OCI-LY7 (cell line): ENCODE measurements at regions not wholly inside any gene's neighbourhood (a gene's known extent, or its start where the extent isn't known, plus 50 kb on each side); places are given as distances from the start of the nearest gene placed in this dataset.

ENCODE experiments used
- BruUV-seq: library from RNA; stranded (reverse); fragments of 400-500 nt; replicated peaks from 2 replicates; lab custom pipeline; 2021; lab: Mats Ljungman, UMichigan
- CTCF ChIA-PET: fragments of 300-600 bp; sonication (Branson Sonifier 250); formaldehyde crosslinking; loops from one replicate; lab custom pipeline; 2022; ENCODE audit warnings: antibody characterized with exemption; ENCODE audit not compliant: unreplicated experiment; lab: Charles Lee
- POLR2A ChIA-PET: fragments of 300-600 bp; sonication (Branson Sonifier 250); formaldehyde crosslinking; loops from one replicate; lab custom pipeline; 2022; ENCODE audit warnings: antibody characterized with exemption; lab: Charles Lee
- DNase-seq: peaks from one replicate; pipeline ENCODE4 v3.0.0-alpha.2; 2015; ENCODE audit warnings: low spot score
- H2AFZ ChIP-seq: fragments of 200-600 bp; sonication (generic), shearing (Covaris generic); 2 replicates; pipeline ENCODE4 v1.6.1; 2014; ENCODE audit warnings: mild to moderate bottlenecking, antibody characterized with exemption, low read length, moderate library complexity
- H3K27ac ChIP-seq: fragments of 200-600 bp; sonication (generic); 2 replicates; pipeline ENCODE4 v1.5.1; 2014; ENCODE audit warnings: mixed run types, low read depth, mild to moderate bottlenecking, moderate library complexity, low read length, inconsistent platforms; ENCODE audit not compliant: poor library complexity, severe bottlenecking
- H3K36me3 ChIP-seq: fragments of 200-600 bp; sonication (generic); 2 replicates; pipeline ENCODE4 v1.6.1; 2014; ENCODE audit warnings: mild to moderate bottlenecking, antibody characterized with exemption, low read length, moderate library complexity, mixed read lengths; ENCODE audit not compliant: insufficient read depth
- H3K4me1 ChIP-seq: fragments of 200-600 bp; sonication (generic); 2 replicates; pipeline ENCODE4 v1.5.1; 2014; ENCODE audit warnings: mild to moderate bottlenecking, low read length; ENCODE audit not compliant: insufficient read depth, poor library complexity, severe bottlenecking
- H3K4me2 ChIP-seq: fragments of 200-600 bp; sonication (generic); 2 replicates; pipeline ENCODE4 v1.6.1; 2014; ENCODE audit warnings: mild to moderate bottlenecking, low read length
- H3K4me3 ChIP-seq: fragments of 200-600 bp; sonication (generic); 2 replicates; pipeline ENCODE4 v1.5.1; 2014; ENCODE audit warnings: mild to moderate bottlenecking, low read depth, low read length; ENCODE audit not compliant: poor library complexity, severe bottlenecking
- H3K79me2 ChIP-seq: fragments of 200-600 bp; sonication (generic); 2 replicates; pipeline ENCODE4 v1.6.1; 2016; ENCODE audit warnings: low read depth, mild to moderate bottlenecking, low read length, moderate library complexity, mixed read lengths; ENCODE audit not compliant: insufficient read depth
- H3K9me2 ChIP-seq: fragments of 200-600 bp; sonication (generic); 2 replicates; pipeline ENCODE4 v1.6.1; 2016; ENCODE audit warnings: mild to moderate bottlenecking, low read length, mixed read lengths; ENCODE audit not compliant: insufficient read depth
- H3K9me3 ChIP-seq: fragments of 200-600 bp; sonication (generic); 2 replicates; pipeline ENCODE4 v1.6.1; 2014; ENCODE audit warnings: mild to moderate bottlenecking, mixed run types, low read length, mixed read lengths
- H4K20me1 ChIP-seq: fragments of 200-600 bp; sonication (generic); 2 replicates; pipeline ENCODE4 v1.6.1; 2014; ENCODE audit warnings: mild to moderate bottlenecking, antibody characterized with exemption, low read length, moderate library complexity, mixed read lengths; ENCODE audit not compliant: insufficient read depth
- EZH2phosphoT487 ChIP-seq: fragments of 200-600 bp; sonication (generic); IDR thresholded peaks from 2 replicates; pipeline ENCODE4 v1.6.1; 2018; ENCODE audit warnings: low read depth, borderline replicate concordance, mild to moderate bottlenecking, mixed run types, antibody characterized with exemption, low read length, moderate library complexity, mixed read lengths
- intact Hi-C: fragments of 100-400 bp; cut with micrococcal nuclease; formaldehyde crosslinking; loops from one replicate; pipeline ENCODE4 v1.10.0; 2022; ENCODE audit not compliant: unreplicated experiment
- TF ChIP-seq, protein P1 (sequence below): fragments of 200-600 bp; sonication (generic); conservative IDR thresholded peaks from 2 replicates; pipeline ENCODE4 v1.5.1; 2014; ENCODE audit warnings: mild to moderate bottlenecking, antibody characterized with exemption, low read length, moderate library complexity, mixed read lengths

DNA sequence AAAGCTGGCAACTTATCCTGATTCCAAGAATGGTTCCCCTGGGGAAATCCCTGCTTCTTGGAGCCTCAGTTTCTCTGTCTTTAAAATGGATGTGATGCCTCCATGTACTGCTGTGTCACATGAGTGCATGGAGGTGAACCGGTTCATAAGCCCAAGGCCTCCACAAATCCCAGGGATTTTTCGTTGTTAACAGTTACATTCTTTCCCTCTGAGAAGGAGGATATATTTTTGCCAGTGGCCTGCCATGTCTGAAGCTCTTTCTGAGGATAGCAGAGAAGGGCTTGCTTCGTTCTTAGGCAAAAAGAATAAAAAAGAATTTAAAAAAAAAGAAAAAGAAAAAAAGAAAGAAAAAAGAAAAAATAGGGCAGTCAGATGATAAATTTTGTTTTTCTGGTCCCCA is 52.2 kb upstream of the CIBAR2 start:
- TF ChIP-seq EZH2phosphoT487: no peak
- TF ChIP-seq, protein P1, sequence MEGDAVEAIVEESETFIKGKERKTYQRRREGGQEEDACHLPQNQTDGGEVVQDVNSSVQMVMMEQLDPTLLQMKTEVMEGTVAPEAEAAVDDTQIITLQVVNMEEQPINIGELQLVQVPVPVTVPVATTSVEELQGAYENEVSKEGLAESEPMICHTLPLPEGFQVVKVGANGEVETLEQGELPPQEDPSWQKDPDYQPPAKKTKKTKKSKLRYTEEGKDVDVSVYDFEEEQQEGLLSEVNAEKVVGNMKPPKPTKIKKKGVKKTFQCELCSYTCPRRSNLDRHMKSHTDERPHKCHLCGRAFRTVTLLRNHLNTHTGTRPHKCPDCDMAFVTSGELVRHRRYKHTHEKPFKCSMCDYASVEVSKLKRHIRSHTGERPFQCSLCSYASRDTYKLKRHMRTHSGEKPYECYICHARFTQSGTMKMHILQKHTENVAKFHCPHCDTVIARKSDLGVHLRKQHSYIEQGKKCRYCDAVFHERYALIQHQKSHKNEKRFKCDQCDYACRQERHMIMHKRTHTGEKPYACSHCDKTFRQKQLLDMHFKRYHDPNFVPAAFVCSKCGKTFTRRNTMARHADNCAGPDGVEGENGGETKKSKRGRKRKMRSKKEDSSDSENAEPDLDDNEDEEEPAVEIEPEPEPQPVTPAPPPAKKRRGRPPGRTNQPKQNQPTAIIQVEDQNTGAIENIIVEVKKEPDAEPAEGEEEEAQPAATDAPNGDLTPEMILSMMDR: no peak
- H3K9me2 ChIP-seq: no peaks in the 10 kb centered on the region
- H3K79me2 ChIP-seq: no peaks in the 10 kb centered on the region
- POLR2A ChIA-PET: no interaction called here
- intact Hi-C loops: no loop called here
- no peak overlapping the region for H2AFZ ChIP-seq
- H4K20me1 ChIP-seq: no peaks in the 10 kb centered on the region
- no peak overlapping the region for H3K4me3 ChIP-seq
- H3K9me3 ChIP-seq: no peaks in the 10 kb centered on the region
- no peak overlapping the region for H3K27ac ChIP-seq
- no peaks in the 10 kb centered on the region for H3K4me1 ChIP-seq
- BruUV-seq: no TSS peak
- no peak for DNase-seq
- no peaks in the 10 kb centered on the region for H3K36me3 ChIP-seq
- no peak overlapping the region for H3K4me2 ChIP-seq
- CTCF ChIA-PET: no interaction called here

DNA sequence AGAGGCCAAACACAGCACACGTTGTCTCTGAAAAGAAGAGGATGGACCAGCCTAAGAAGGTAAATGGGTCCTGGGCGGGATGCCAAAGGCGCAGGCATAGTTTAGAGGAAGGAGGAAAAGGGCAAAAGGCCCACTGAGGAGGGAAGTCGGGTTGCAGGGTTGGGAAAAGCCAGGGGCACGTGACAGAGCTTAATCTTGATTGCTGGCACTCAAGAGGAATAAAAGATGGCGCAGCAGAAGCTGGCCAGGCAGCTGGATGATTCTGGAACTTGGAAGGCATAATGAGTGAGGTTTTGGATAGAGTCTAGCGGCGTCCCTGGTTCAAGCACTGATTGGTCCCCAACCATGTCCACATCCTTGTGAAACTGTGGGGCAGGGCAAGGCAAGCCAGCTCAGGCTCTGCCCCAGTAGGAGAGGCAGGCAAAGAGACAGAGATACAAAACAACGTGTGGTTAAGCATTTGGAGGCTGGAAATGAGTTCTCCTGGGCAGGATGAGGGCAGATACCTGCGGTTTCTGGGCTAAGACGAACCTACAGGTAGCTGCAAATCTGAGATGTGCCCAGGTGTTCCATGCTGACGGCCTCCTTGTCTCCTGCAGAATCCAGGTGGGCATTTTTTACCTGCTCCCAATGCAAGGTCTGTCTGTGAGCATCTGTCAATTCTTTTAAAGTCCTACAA is 52.7 kb upstream of the CIBAR2 start:
- intact Hi-C loops: no loop called here
- Histone ChIP-seq H3K4me3 (no peak overlapping the region), H3K9me2 (no peaks in the 10 kb centered on the region), H3K4me1 (no peaks in the 10 kb centered on the region), H3K36me3 (no peaks in the 10 kb centered on the region), H3K27ac (no peak overlapping the region), H3K9me3 (no peaks in the 10 kb centered on the region), H3K4me2 (no peak overlapping the region), H2AFZ (no peak overlapping the region), H3K79me2 (no peaks in the 10 kb centered on the region), H4K20me1 (no peaks in the 10 kb centered on the region)
- BruUV-seq: no TSS peak
- no peak for TF ChIP-seq EZH2phosphoT487
- TF ChIP-seq, protein P1: no peak
- POLR2A ChIA-PET: no interaction called here
- CTCF ChIA-PET: no interaction called here
- DNase-seq: no peak

DNA sequence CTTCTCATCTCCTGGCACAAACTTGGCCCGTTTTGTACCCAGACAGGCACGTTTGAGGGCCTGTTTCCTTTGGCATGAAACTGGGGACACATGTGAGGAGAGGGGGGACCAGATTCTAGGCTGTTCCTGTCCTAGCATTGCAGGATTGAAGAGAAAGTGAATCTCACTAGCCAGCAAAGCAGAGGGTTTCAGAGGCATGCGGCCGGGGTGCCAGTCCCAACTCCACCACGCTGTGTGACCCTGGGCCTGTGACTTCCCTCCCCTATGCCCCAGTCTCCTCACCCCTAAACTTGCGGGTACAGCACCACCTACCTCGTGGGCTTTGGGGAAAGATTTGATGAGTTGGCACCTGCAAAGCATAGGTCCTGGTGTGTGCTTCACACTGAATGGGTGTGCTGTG is 53.5 kb upstream of the CIBAR2 start:
- H3K4me3 ChIP-seq: no peak overlapping the region
- H3K9me2 ChIP-seq: no peaks in the 10 kb centered on the region
- BruUV-seq: no TSS peak
- H4K20me1 ChIP-seq: no peaks in the 10 kb centered on the region
- no peak overlapping the region for H3K27ac ChIP-seq
- POLR2A ChIA-PET: no interaction called here
- DNase-seq: no peak
- no peak overlapping the region for H3K4me2 ChIP-seq
- no peaks in the 10 kb centered on the region for H3K79me2 ChIP-seq
- H3K9me3 ChIP-seq: no peaks in the 10 kb centered on the region
- no peaks in the 10 kb centered on the region for H3K36me3 ChIP-seq
- no peak overlapping the region for H2AFZ ChIP-seq
- H3K4me1 ChIP-seq: no peaks in the 10 kb centered on the region
- CTCF ChIA-PET: no interaction called here
- TF ChIP-seq, protein P1: no peak
- TF ChIP-seq EZH2phosphoT487: no peak
- intact Hi-C loops: no loop called here
